CD4-positive, alpha-beta T cell treated with Interleukin-1 beta for 1 hour (primary cell): ENCODE measurements at regions not wholly inside any gene's neighbourhood (a gene's known extent, or its start where the extent isn't known, plus 50 kb on each side); places are given as distances from the start of the nearest gene placed in this dataset.
A peak's percentile ranks its signal among the peaks of the same experiment; 100 is the strongest.
"Not testable (repeated sequence)": the region's sequence is repeated elsewhere in the genome, so short reads cannot be mapped to it uniquely, and the experiment has no call there.

Experiments used
- DNase-seq, 2 donors: peaks; one replicate each; pipeline ENCODE4 v3.0.0-alpha.2; 2020 to 2022

DNA sequence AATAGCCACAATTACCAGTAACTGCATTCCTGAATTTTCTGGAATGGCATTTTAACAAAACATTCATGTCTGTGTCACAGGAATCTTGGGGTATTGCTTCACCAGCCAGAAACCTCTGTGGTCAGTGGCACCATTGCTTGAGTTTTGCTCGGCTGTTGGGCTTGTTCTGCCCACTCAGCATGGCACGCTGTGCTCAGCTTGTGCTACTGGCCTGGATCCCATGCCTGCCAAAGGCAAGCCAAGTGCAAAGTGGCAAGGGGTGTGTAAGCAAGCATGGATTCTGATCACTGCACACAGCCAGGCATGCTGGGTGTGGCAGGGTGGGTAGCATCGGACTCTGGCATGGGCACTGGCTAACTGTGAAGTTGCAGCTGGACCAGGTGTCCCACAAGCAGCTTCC lies 1150.9 kb downstream of the MRPL39 start:
- DNase-seq: no peak

DNA sequence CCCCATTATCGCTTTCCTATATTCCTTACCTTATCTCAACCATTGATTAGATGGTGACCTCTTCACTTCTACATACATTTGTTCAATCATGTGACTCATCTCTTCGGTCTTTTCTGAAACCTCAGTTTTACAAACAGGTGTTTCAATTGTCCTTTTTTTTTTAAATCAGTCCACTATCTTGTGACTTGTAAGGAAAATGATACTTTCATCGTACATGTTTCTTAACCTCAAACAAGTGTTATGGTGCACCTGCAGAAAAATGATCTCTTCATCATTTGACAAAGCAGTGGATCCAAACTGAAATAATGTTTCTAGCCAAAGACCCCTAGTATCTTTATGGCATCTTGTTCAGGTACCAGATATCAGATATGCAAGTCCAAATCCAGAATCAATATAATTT lies 1157.2 kb downstream of the MRPL39 start:
- no peak for DNase-seq

DNA sequence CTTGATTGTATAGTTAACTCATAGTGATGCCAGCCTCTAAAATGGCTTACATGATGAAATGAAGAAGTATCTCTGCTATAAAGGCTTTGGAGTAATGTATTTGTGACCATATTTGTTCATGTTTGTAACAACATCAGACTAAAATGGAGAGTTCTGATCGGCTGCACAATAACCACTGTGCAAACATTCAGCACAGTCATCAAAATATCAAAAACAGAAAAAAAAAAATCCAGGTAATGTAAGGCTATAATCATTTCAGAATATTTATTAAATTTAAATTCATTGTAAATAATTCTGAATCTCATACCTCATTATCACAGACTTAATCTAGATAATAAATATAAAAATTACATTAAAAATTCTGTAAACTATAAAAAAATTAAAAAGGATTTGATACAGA lies 1161.8 kb downstream of the MRPL39 start:
- DNase-seq: no peak

DNA sequence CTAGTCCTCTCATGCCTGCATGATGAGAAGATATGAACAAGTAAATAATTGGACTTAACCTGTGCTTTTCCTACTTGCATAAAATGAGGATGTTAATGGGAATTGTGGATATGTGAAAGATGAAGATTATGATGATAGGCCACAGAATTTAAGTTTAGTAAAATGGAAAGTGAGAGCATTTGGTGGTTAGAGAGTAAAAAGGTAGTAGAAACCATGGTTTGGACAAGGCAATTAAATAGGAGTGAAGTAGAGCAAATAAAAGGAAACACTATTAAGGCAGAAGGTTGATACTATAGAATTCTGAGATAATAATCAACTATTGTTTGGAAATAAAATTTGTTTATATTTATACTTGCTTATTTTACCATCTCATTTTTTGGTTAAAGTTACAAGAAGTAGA lies 1162.5 kb downstream of the MRPL39 start:
- no peak for DNase-seq

DNA sequence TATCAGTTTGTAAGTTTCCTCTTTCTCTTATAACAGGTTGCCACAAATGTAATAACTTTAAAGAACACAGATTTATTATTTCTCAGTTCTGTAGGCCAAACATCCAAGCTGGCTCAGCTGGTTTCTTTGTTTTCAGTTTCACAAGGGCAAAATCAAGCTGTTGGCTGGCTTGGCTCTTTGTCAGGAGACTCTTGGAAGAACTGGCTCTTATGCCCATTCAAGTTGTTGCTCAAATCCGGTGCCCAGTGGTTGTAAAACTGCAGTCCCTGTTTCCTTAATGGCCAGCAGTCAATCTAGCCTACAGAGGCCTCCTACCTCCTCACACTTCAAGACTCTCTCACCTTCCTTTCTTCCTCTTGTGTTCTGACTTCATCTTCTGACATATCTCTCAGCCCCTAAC lies 1171.0 kb downstream of the MRPL39 start:
- no peak for DNase-seq

DNA sequence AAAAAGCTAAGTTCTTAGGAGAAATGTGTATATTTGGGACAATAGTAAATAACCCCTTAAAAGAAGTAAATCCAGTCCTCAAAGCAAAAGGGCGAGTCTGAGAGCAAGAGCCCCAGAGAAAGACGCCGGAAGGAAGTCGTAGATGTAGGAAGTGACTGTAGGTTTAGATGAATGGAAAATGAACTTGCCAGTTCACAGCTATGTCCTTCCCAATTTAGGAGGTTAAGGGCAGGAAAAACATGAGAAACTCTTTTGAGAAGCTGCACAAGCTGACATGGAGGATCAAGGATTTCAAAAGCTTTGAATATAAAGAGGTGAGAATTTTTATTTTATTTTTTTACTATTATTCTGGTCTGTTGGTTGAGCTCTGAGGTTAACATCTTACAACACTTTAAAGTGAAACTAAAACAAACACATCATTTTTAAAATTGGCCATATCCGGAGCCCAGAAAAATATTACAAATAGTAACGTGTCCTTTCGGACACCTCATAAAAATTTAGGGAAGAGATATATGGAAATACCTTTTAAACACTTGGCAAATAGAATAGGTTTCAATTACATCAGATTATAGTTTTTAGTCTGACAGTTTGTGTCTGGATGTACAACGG lies 1178.6 kb downstream of the MRPL39 start:
- DNase-seq: peak; percentile 1 to 19

DNA sequence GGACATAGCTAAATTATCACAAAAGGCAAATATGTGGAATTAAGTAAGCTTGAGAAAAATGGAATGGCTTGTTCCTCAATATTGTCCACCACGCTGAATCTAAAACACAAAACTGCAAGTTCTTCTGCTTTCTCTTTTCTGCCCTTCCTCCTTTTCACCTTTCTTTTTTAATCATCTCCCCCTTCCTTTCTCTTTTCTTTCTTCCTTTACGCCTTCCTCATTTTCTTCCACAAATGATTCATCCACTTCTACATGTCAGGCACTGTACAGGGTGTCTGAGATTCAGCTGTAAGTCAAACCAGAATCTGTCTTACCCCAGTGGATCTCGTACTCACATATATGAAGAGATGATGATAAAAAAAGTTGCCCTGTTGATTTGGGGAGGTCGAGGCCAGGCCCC lies 1182.5 kb downstream of the MRPL39 start:
- no peak for DNase-seq

DNA sequence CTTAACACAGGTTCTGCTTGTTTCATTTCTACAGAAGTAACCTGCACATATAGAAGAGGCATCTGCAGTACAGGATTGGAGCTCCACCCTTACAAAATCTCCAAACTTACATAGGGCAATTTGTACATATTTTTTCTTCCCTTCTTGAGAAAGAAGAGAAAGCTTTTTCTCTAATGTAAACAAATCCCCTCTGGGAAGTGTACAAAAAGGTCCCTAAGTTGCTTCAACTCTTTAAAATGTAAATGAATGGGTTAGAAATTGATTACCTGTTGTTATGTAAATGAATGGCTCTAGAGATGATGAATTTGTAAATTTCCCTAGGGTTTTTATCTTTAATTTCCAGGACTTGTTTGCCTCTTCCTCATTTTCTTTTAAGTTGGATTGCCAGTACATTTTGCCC lies 1183.7 kb downstream of the MRPL39 start:
- no peak for DNase-seq

DNA sequence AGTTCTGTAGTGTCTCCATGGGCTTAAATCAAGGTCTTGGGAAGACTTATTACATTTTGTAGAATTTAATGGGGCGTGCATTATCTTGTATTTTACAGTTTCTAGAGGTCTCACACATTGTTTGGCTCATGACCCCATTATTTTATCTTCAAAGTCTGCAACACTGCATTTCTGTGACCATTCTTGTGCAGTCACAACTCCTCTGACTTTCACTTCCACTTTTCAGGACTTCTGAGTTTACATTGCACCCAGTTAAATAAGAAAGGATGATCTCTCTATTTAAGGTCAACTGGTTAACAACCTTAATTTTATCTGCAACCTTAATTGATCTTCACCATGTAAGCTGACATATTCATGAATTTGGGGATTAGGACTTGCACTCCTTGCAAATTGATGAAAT lies 1186.6 kb downstream of the MRPL39 start:
- no peak for DNase-seq

DNA sequence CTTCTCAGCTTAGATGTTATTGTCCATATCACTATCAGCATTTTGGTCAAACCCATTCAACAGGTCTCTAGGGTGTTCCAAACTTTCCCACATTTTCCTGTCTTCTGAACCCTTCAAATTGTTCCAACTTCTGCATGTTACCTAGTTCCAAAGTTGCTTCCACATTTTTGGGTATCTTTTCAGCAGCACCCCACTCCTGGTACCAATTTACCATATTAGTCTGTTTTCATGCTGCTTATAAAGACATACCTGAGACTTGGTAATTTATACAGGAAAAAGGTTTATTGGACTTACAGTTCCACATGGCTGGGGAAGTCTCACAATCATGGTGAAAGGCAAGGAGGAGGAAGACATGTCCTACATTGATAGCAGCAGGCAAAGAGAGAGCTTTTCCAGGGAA lies 1187.6 kb downstream of the MRPL39 start:
- not testable (repeated sequence) for DNase-seq

DNA sequence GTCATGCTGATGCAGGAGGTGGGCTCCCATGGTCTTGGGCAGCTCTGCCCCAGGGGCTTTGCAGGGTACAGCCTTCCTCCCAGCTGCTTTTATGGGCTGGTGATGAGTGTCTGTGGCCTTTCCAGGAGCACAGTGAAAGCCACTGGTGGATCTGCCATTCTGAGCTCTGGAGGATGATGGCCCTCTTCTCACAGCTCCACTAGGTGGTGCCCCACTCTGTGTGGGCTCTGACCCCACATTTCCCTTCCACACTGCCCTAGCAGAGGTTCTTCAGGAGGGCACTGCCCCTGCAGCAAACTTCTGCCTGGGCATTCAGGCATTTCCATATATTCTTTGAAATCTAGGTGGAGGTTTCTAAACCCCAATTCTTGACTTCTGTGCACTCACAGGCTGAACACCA lies 1188.6 kb downstream of the MRPL39 start:
- DNase-seq: no peak

DNA sequence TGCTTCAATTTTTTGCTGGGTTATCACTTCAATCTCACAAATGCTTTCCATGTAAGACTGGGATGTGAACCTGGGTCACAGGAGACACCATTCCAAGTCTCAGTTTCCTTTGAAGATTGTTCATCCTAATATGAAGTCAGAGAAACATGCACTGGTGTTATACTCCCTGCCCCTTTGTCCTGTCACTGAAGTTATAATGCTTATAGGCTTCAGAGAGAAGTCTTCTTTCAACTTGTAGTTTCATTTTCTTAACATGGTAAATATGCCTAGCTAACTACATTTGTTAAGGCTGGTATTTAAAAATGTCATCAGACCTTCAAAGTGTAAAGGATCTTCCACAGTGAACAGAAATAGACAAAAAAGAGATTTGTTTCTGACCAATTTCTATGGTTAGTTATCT lies 1195.9 kb downstream of the MRPL39 start:
- no peak for DNase-seq

DNA sequence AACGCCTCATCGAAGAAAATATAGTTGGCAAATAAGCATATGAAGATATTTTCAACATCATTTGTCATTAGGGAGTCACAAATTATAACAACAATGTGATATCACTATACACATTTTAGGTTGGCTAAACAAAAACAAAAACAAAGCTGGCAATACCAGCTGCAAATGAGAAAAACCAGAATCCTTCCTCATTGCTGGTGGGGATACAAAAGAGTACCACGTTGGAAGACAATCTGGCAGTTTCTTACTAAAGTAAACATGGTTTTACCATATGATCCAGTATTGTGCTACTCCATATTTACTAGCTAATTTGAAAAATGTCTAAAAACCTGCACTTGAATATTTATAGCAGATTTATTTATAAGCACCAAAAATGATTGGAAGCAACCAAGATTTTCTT lies 1204.1 kb downstream of the MRPL39 start:
- no peak for DNase-seq

DNA sequence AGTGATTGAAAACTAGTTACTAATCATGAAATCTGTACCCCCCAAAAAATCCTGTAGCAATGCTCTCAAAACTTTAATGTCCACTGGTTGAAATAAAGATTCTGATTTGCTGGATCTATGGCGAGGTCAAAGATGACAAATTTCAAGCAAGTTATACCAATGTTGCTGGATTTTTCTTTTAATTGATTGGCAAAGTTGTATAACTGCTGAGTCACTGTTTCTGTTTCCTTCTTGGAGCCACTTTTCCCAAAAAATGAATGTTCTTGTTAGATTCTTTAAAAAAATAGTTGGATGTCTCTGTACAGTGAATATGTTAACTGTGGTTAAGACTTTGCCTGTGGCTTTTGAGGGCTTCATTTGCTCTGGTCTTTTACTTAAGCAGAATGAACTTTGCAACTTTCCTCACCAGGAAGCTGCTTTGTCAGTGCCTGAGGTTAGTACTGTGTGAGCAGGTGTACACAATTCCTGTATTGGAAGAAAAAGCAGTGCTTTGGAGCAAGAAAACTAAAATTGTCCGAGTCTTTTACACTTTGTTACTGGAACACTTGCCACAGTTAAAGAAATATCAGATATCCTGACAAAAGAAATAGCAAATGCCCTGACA lies 1211.9 kb downstream of the MRPL39 start:
- DNase-seq: no peak

DNA sequence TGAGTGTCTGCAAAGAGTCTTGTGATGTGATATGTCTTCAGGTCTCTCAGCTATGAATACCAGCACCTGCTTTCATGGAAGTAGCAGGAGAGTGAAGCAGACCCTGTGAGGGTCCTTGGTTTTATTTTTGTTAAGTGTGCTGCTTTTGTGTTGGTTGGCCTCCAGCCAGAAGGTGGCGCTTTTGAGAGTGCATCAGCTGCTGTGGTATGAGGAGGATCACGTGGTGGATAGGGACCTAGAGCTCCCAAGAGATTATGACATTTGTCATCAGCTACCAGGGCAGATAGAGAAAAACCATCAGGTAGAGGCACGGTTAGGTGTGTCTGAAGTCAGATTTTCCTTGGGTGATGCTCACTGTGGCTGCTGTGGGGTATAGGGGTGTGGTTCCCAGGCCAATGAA lies 1232.1 kb downstream of the MRPL39 start:
- no peak for DNase-seq

DNA sequence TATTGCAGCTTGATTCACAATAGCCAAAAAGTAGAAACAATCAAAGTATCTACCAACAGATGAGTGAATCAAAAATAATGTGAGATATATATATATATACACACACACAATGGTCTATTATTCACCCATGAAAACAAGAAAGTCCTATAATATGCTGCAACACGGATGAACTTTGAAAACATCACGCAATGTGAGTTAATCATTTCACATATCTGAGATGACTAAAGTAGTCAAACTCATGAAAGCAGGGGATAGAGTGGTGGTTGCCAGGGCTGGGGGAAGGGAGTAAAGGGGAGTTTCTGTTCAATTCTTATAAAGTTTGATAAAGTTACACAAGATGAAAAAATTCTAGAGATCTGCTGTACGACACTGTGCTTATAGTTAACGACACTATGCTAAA lies 1234.8 kb downstream of the MRPL39 start:
- no peak for DNase-seq

DNA sequence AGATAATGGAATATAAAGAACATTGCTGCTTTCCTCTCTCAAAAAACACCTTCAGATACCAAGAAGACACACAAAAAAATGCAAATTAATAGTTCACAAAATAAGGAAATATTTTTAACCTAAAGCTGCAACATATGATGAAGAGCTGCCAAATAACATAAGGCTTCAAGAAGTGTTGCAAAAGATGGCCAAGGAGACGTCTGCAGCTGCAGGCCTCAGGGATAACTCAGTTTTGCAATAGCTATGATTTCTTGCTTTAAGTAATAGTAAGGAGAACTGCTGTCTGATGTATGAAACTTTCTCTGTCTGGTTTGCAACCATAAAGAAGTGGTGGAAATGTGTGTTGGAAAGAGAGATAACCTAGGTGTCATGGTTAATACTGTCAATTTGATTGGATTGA lies 1237.5 kb downstream of the MRPL39 start:
- no peak for DNase-seq

DNA sequence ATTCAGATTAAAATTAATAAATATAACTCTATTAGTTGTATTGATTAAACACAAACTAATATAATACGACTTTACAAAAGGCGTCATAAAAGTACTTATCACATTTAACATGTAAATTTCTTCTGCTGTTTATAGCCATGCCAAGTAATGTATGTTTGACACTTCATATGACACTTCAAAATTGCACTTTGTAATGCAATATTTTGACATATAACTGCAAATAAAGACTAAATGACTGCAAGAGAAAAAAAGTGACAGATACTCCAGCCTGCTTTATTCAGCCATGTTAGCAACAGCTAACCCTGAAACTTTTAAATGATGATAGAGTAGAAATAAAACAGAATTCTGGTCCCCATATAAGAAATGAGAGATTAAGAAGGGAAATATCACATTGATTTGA lies 1238.0 kb downstream of the MRPL39 start:
- no peak for DNase-seq

DNA sequence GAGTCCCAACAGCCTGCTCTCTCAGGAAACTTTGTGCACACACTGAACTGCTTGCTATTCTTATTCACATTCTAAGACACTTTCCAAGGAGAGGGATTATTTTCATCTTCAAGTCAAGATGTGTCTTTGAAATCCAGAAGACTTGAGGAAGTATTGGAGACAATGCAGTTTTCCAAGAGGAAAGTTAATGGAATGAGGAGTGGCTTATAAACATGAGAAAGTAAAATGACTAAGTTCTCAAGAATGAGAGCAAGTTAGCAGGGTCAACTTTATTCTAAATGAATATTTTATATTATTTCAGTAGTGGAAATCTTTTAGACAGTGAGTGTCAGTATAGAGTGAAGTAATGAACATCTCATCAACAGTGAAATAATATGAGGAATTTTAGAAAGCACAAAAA lies 1239.3 kb downstream of the MRPL39 start:
- no peak for DNase-seq

DNA sequence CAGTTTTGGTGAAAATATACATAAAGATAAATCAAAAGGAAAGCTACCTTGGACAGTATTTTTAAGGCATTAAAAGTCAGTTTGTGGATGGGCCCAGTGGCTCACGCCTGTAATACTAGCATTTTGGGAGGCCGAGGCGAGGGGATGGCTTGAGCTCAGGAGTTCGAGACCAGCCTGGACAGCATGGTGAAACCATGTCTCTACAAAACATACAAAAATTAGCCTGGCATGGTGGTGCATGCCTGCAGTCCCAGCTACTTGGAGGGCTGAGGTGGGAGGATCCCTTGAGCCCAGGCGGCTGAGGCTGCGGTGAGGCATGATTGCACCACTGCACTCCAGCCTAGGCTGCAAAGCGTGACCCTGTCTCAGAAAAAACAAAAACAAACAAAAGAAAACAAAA lies 1253.8 kb downstream of the MRPL39 start:
- no peak for DNase-seq

DNA sequence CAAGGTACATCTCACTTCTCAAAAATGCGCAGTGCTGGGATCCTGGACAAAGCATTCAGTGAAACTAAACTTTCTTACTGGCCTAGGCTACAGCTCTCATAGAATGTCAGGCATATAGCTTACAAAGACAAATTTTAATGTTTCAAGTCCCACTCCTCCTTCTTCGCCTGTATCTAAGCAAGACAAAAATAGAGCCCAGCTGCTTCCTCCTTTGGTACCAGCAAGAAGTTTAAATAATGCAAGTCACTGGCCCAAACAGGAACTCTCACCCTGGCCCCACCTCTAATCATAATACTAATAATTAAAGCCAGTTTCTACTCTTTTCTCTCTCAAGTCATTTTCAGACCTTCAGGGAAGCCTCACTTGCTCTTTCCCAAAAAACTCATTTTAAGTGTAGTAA lies 1267.9 kb downstream of the MRPL39 start:
- no peak for DNase-seq

DNA sequence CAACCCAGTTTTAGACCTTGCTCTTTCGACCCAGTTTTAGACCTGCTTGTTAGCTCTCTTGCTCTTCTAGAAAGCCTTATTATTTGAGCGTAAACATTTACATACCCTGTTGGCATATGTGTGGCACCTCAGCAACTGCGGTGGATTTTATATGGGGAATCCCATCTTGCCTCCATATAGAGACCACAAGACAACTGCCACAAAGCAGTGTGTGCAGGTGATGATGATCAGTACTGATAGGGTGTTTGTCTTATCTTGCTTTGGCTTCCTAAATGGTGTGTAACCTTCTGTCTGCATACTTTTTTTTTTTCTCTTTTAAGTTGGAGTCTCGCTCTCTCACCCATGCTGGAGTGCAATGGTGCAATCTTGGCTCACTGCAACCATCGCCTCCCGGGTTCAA lies 1270.8 kb downstream of the MRPL39 start:
- DNase-seq: no peak

DNA sequence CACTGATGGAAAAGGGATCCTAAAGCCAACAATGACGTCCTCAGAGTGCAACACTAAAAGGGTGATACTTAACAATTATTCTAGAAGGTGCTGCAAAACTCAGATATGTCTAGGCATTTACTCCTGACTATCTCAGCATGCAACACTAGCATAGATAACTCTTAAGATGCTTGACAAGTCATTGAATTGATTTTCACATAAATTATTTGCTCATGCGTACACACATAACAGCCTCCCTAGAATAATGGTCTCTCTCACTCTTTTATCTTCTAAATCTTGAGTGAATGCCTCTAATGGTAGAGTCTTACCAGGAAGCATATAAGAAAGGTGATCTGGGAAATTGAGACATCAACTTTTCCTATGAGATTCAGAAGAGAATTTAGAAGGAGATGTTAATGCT lies 1283.7 kb downstream of the MRPL39 start:
- DNase-seq: no peak

DNA sequence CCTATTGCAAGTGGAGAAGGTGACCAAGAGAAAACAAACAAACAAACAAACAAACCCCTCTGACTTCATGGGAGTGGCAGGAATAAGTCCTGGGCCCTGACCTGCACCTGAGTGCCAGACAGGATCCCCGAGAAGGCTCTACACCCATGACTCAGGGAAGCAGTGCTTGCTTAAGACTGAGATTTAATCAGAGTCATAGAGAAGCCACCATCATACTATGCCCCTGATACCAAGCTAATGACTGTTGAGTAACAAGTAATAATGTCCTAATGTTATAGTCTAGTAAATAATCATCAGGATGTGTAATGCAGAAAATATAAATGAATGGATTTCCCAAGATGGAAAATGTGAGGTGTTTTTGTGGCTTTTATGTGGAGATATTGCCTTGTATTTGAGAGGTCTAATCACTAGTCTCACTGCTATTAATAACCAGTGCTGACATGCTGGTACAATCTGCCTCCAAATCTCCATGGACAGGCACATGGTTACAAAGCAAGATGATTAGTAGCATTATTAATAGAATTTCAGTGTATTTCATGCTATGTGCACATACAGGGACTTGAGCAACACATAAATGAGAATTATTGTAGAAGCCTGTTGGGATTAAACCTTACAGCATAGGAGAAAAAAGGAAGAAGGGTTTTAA lies 1290.9 kb downstream of the MRPL39 start:
- no peak for DNase-seq

DNA sequence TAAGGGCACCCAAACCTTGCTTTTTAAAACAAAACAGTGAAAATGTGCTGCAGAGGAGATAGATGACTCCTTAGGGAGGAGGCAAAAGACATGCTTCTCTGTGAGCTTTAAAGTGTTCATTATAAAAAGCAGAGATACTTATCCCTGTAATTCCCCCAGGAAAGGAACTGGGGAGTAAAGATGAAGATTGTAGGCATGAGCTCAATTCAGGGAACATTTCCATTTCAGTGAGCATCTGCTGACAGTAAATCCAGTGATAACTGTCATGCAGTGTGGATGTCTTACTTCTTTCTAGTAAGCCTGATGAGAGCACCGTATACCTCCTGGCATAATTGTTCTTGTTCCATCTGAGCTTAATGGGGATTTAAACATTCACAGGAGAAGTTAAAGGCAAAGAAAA lies 1296.5 kb downstream of the MRPL39 start:
- DNase-seq: no peak
